Neural cell (in vitro differentiated cells): ENCODE measurements at regions not wholly inside any gene's neighbourhood (a gene's known extent, or its start where the extent isn't known, plus 50 kb on each side); places are given as distances from the start of the nearest gene placed in this dataset.

ENCODE experiments used
- H2AFZ ChIP-seq: fragments of 200-600, 300-800 bp; sonication (generic), shearing (Covaris generic); 2 replicates; pipeline ENCODE4 v1.6.0; 2014; ENCODE audit warnings: low read depth, mild to moderate bottlenecking, antibody characterized with exemption, low read length, moderate library complexity
- H3F3A ChIP-seq: fragments of 200-600 bp; shearing (Covaris generic); 2 replicates; pipeline ENCODE4 v1.6.1; 2016; ENCODE audit warnings: mild to moderate bottlenecking, moderate library complexity, mixed read lengths, antibody characterized with exemption, low read length; ENCODE audit not compliant: insufficient read depth, poor library complexity, severe bottlenecking
- H3K27ac ChIP-seq: fragments of 200-600, 300-800 bp; sonication (generic), shearing (Covaris generic); 2 replicates; pipeline ENCODE4 v1.5.1; 2014; ENCODE audit warnings: mild to moderate bottlenecking, low read length, moderate library complexity
- H3K27me3 ChIP-seq: fragments of 300-800, 200-600 bp; sonication (generic), shearing (Covaris generic); 2 replicates; pipeline ENCODE4 v1.6.0; 2014; ENCODE audit warnings: mild to moderate bottlenecking, low read depth, low read length, moderate library complexity; ENCODE audit not compliant: insufficient read depth
- H3K36me3 ChIP-seq: fragments of 300-800, 200-600 bp; sonication (generic), shearing (Covaris generic); 2 replicates; pipeline ENCODE4 v1.5.1; 2014; ENCODE audit warnings: mild to moderate bottlenecking, antibody characterized with exemption, low read length, moderate library complexity; ENCODE audit not compliant: insufficient read depth
- H3K4me2 ChIP-seq: fragments of 300-800, 200-600 bp; sonication (generic), shearing (Covaris generic); 2 replicates; pipeline ENCODE4 v1.6.0; 2014; ENCODE audit warnings: mild to moderate bottlenecking, low read length
- H3K4me3 ChIP-seq: fragments of 300-800, 200-600 bp; sonication (generic), shearing (Covaris generic); 2 replicates; pipeline ENCODE4 v1.5.1; 2014; ENCODE audit warnings: mild to moderate bottlenecking, low read length, moderate library complexity
- H3K79me2 ChIP-seq: fragments of 200-600 bp; shearing (Covaris generic); replicated peaks from 2 replicates; pipeline ENCODE4 v1.6.0; 2014; ENCODE audit warnings: mild to moderate bottlenecking, low read length, moderate library complexity; ENCODE audit not compliant: insufficient read depth
- H3K9ac ChIP-seq: fragments of 300-800, 200-600 bp; sonication (generic), shearing (Covaris generic); 2 replicates; pipeline ENCODE4 v1.6.1; 2016; ENCODE audit warnings: mild to moderate bottlenecking, low read length, mixed read lengths
- H3K9me2 ChIP-seq: fragments of 200-600 bp; shearing (Covaris generic); 2 replicates; pipeline ENCODE4 v1.6.1; 2016; ENCODE audit warnings: mild to moderate bottlenecking, low read length, mixed read lengths; ENCODE audit not compliant: insufficient read depth
- H3K9me3 ChIP-seq: fragments of 200-600, 300-800 bp; sonication (generic), shearing (Covaris generic); 2 replicates; pipeline ENCODE4 v1.6.1; 2016; ENCODE audit warnings: mild to moderate bottlenecking, mixed run types, low read length, moderate library complexity, mixed read lengths
- H4K20me1 ChIP-seq: fragments of 200-600 bp; shearing (Covaris generic); 2 replicates; pipeline ENCODE4 v1.6.1; 2016; ENCODE audit warnings: mild to moderate bottlenecking, mixed run types; ENCODE audit not compliant: insufficient read depth
- EP300 ChIP-seq: fragments of 450-650 bp; conservative IDR thresholded peaks from 2 replicates; pipeline ENCODE4 v1.6.1; 2014; ENCODE audit warnings: antibody characterized with exemption, mild to moderate bottlenecking, moderate library complexity; ENCODE audit not compliant: poor library complexity, severe bottlenecking
- EZH2 ChIP-seq: fragments of 200-600, 300-800 bp; shearing (Covaris generic), sonication (generic); IDR thresholded peaks from 2 replicates; pipeline ENCODE4 v1.6.1; 2014; ENCODE audit warnings: antibody characterized with exemption, low read length, borderline replicate concordance, mild to moderate bottlenecking; ENCODE audit not compliant: insufficient read depth, poor library complexity, severe bottlenecking
- MXI1 ChIP-seq: fragments of 450-650 bp; conservative IDR thresholded peaks from 2 replicates; pipeline ENCODE4 v1.6.1; 2014; ENCODE audit warnings: antibody characterized with exemption, mild to moderate bottlenecking; ENCODE audit not compliant: poor library complexity, severe bottlenecking
- POLR2AphosphoS5 ChIP-seq: IDR thresholded peaks from 2 replicates; pipeline ENCODE4 v1.6.1; 2012
- RAD21 ChIP-seq: fragments of 450-650 bp; conservative IDR thresholded peaks from 2 replicates; pipeline ENCODE4 v1.6.1; 2014; ENCODE audit warnings: antibody characterized with exemption, mild to moderate bottlenecking, moderate library complexity
- REST ChIP-seq: IDR thresholded peaks from 2 replicates; pipeline ENCODE4 v1.6.1; 2012; ENCODE audit warnings: borderline replicate concordance
- SMC3 ChIP-seq: fragments of 450-650 bp; conservative IDR thresholded peaks from 2 replicates; pipeline ENCODE4 v1.6.1; 2014; ENCODE audit warnings: antibody characterized with exemption, mild to moderate bottlenecking, moderate library complexity; ENCODE audit not compliant: poor library complexity
- TAF1 ChIP-seq: IDR thresholded peaks from 2 replicates; pipeline ENCODE4 v1.6.1; 2012; ENCODE audit warnings: low read depth
- TF ChIP-seq, protein P1 (sequence below): fragments of 450-650 bp; IDR thresholded peaks from 2 replicates; pipeline ENCODE4 v1.5.1; 2014; ENCODE audit warnings: antibody characterized with exemption, mild to moderate bottlenecking, moderate library complexity; ENCODE audit not compliant: poor library complexity, severe bottlenecking

GRCh38 chr3:28743831-28744230, 395.2 kb upstream of the AZI2 start:
- no peaks in the 10 kb centered on the region for H3K27me3 ChIP-seq
- H3K9ac ChIP-seq, result no peak overlapping the region
- H2AFZ ChIP-seq, result no peak overlapping the region
- H3K4me2 ChIP-seq, result no peak overlapping the region
- no peaks in the 10 kb centered on the region for H3K9me2 ChIP-seq
- no peaks in the 10 kb centered on the region for H4K20me1 ChIP-seq
- H3K4me3 ChIP-seq, result no peak overlapping the region
- no peaks in the 10 kb centered on the region for H3F3A ChIP-seq
- H3K27ac ChIP-seq, result no peak overlapping the region
- TF ChIP-seq RAD21 (no peak), EZH2 (no peak), EP300 (no peak), MXI1 (no peak), POLR2AphosphoS5 (no peak), SMC3 (no peak), TAF1 (no peak)
- TF ChIP-seq, protein P1, sequence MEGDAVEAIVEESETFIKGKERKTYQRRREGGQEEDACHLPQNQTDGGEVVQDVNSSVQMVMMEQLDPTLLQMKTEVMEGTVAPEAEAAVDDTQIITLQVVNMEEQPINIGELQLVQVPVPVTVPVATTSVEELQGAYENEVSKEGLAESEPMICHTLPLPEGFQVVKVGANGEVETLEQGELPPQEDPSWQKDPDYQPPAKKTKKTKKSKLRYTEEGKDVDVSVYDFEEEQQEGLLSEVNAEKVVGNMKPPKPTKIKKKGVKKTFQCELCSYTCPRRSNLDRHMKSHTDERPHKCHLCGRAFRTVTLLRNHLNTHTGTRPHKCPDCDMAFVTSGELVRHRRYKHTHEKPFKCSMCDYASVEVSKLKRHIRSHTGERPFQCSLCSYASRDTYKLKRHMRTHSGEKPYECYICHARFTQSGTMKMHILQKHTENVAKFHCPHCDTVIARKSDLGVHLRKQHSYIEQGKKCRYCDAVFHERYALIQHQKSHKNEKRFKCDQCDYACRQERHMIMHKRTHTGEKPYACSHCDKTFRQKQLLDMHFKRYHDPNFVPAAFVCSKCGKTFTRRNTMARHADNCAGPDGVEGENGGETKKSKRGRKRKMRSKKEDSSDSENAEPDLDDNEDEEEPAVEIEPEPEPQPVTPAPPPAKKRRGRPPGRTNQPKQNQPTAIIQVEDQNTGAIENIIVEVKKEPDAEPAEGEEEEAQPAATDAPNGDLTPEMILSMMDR, result no peak
- no peaks in the 10 kb centered on the region for H3K9me3 ChIP-seq
- no peaks in the 10 kb centered on the region for H3K36me3 ChIP-seq
- H3K79me2 ChIP-seq, result no peaks in the 10 kb centered on the region

DNA sequence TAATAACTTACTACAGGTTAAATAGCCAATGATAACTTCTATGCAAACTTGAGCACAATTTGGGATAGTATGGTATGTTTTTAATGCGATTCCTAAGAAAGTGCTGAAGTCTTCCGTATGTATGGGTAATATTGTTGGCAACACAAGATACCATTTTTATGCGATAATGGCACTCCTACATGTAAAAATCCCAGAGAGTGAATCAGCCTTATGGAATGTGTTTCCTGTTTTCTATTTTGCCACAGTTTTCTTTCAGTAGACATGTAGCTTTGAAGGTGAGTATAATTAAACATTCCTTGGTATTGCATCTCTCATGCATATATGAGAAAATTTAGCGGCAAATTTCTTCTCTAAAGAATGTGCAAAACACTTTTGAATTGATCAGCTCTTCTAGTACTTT, 396.8 kb upstream of the AZI2 start:
- TF ChIP-seq MXI1, result no peak
- no peak for TF ChIP-seq RAD21
- TF ChIP-seq POLR2AphosphoS5, result no peak
- no peak for TF ChIP-seq REST
- no peak for TF ChIP-seq SMC3
- no peak for TF ChIP-seq EP300
- TF ChIP-seq, protein P1, result no peak
- no peak for TF ChIP-seq TAF1
- Histone ChIP-seq H3K4me3 (no peak overlapping the region), H3F3A (no peaks in the 10 kb centered on the region), H3K9me2 (no peaks in the 10 kb centered on the region), H3K79me2 (no peaks in the 10 kb centered on the region), H3K9ac (no peak overlapping the region), H3K36me3 (no peaks in the 10 kb centered on the region), H4K20me1 (no peaks in the 10 kb centered on the region), H3K9me3 (no peaks in the 10 kb centered on the region), H3K27ac (no peak overlapping the region), H3K4me2 (no peak overlapping the region), H2AFZ (no peak overlapping the region), H3K27me3 (no peaks in the 10 kb centered on the region)
